ENCODE measurements at regions not wholly inside any gene's neighbourhood (a gene's known extent, or its start where the extent isn't known, plus 50 kb on each side); places are given as distances from the start of the nearest gene placed in this dataset.

- 0 to 57% (median 25%) methylated on average over 1 of the region's 1 CpG; no CpG with 5 or more reads in 1 of the 10 experiments for WGBS, 10 experiments
- in situ Hi-C loops (cut with MboI; ENCODE audit: low pct_unique_long_range_greater_than_20kb in 2 of 9, low sequenced_read_pairs in 9 of 9, unreplicated experiment in 9 of 9) = no loop called here
- Histone ChIP-seq H3K4me3 (no peak overlapping the region), H3K4me1 (replicated peaks in 1 of 2) (no peaks in the 10 kb centered on the region), H3K27ac (no peak overlapping the region)
- ATAC-seq (replicated peaks in 6 of 8) = no peak
Observed at GRCh38 chr5:111945535-111945934, 188.5 kb upstream of the NREP start.

GRCh38 chr5:111942661-111943401 lies 185.8 kb upstream of the NREP start:
- no peaks in the 10 kb centered on the region for H3K4me1 ChIP-seq (replicated peaks in 1 of 2)
- WGBS, 10 experiments = 0 to 100% (median 86%) methylated on average over 1 of the region's 1 CpG; no CpG with 5 or more reads in 5 of the 10 experiments
- peak in 3 of 8 experiments; percentile 38 to 94 (median 40) for ATAC-seq (replicated peaks in 6 of 8)
- H3K27ac ChIP-seq = no peak overlapping the region
- in situ Hi-C loops (cut with MboI; ENCODE audit: low pct_unique_long_range_greater_than_20kb in 2 of 9, low sequenced_read_pairs in 9 of 9, unreplicated experiment in 9 of 9) = no loop called here
- no peak overlapping the region for H3K4me3 ChIP-seq

- H3K27ac ChIP-seq = no peak overlapping the region
- 49 to 100% (median 77%) methylated on average over 2 to 4 of the region's 4 CpGs for WGBS, 10 experiments
- no peak overlapping the region for H3K4me3 ChIP-seq
- no peak for ATAC-seq (replicated peaks in 6 of 8)
- H3K4me1 ChIP-seq (replicated peaks in 1 of 2) = no peaks in the 10 kb centered on the region
- in situ Hi-C loops (cut with MboI; ENCODE audit: low pct_unique_long_range_greater_than_20kb in 2 of 9, low sequenced_read_pairs in 9 of 9, unreplicated experiment in 9 of 9) = no loop called here
Observed at GRCh38 chr5:111942201-111942600, 185.2 kb upstream of the NREP start.

- in situ Hi-C loops (cut with MboI; ENCODE audit: low pct_unique_long_range_greater_than_20kb in 2 of 9, low sequenced_read_pairs in 9 of 9, unreplicated experiment in 9 of 9) = no loop called here
- Histone ChIP-seq H3K27ac (no peak overlapping the region), H3K4me3 (no peak overlapping the region), H3K4me1 (replicated peaks in 1 of 2) (no peaks in the 10 kb centered on the region)
- 6 to 86% (median 65%) methylated on average over 1 to 2 of the region's 2 CpGs; no CpG with 5 or more reads in 1 of the 10 experiments for WGBS, 10 experiments
- ATAC-seq (replicated peaks in 6 of 8) = no peak
Observed at GRCh38 chr5:111937094-111937493, 180.1 kb upstream of the NREP start.

- in situ Hi-C loops (cut with MboI; ENCODE audit: low pct_unique_long_range_greater_than_20kb in 2 of 9, low sequenced_read_pairs in 9 of 9, unreplicated experiment in 9 of 9) = no loop called here
- 40 to 100% (median 78%) methylated on average over 1 to 3 of the region's 3 CpGs; no CpG with 5 or more reads in 4 of the 10 experiments for WGBS, 10 experiments
- H3K4me3 ChIP-seq = no peak overlapping the region
- H3K4me1 ChIP-seq (replicated peaks in 1 of 2) = no peaks in the 10 kb centered on the region
- no peak overlapping the region for H3K27ac ChIP-seq
- peak in 1 of 8 experiments; percentile 42 for ATAC-seq (replicated peaks in 6 of 8)
Observed at GRCh38 chr5:111935835-111936234, 178.8 kb upstream of the NREP start.

- Histone ChIP-seq H3K4me1 (replicated peaks in 1 of 2) (no peaks in the 10 kb centered on the region), H3K4me3 (no peak overlapping the region), H3K27ac (no peak overlapping the region)
- in situ Hi-C loops (cut with MboI; ENCODE audit: low pct_unique_long_range_greater_than_20kb in 2 of 9, low sequenced_read_pairs in 9 of 9, unreplicated experiment in 9 of 9) = no loop called here
- WGBS, 10 experiments = 33 to 100% (median 100%) methylated on average over 1 of the region's 1 CpG; no CpG with 5 or more reads in 3 of the 10 experiments
- no peak for ATAC-seq (replicated peaks in 6 of 8)
Observed at GRCh38 chr5:111935009-111935408, 178.0 kb upstream of the NREP start.

GRCh38 chr5:111934511-111934910 lies 177.5 kb upstream of the NREP start:
- WGBS, 10 experiments = 80 to 100% (median 88%) methylated on average over 1 to 2 of the region's 2 CpGs; no CpG with 5 or more reads in 4 of the 10 experiments
- no peak for ATAC-seq (replicated peaks in 6 of 8)
- Histone ChIP-seq H3K4me1 (replicated peaks in 1 of 2) (no peaks in the 10 kb centered on the region), H3K4me3 (no peak overlapping the region), H3K27ac (no peak overlapping the region)
- in situ Hi-C loops (cut with MboI; ENCODE audit: low pct_unique_long_range_greater_than_20kb in 2 of 9, low sequenced_read_pairs in 9 of 9, unreplicated experiment in 9 of 9) = no loop called here

- 0 to 91% (median 65%) methylated on average over 1 to 2 of the region's 2 CpGs; no CpG with 5 or more reads in 2 of the 10 experiments for WGBS, 10 experiments
- Histone ChIP-seq H3K27ac (no peak overlapping the region), H3K4me1 (replicated peaks in 1 of 2) (no peaks in the 10 kb centered on the region), H3K4me3 (no peak overlapping the region)
- in situ Hi-C loops (cut with MboI; ENCODE audit: low pct_unique_long_range_greater_than_20kb in 2 of 9, low sequenced_read_pairs in 9 of 9, unreplicated experiment in 9 of 9) = no loop called here
- no peak for ATAC-seq (replicated peaks in 6 of 8)
Observed at GRCh38 chr5:111933086-111933485, 176.1 kb upstream of the NREP start.

GRCh38 chr5:111932628-111933027 lies 175.6 kb upstream of the NREP start:
- WGBS, 10 experiments = 0 to 100% (median 76%) methylated on average over 1 to 5 of the region's 5 CpGs; no CpG with 5 or more reads in 1 of the 10 experiments
- in situ Hi-C loops (cut with MboI; ENCODE audit: low pct_unique_long_range_greater_than_20kb in 2 of 9, low sequenced_read_pairs in 9 of 9, unreplicated experiment in 9 of 9) = no loop called here
- no peak overlapping the region for H3K4me3 ChIP-seq
- no peak overlapping the region for H3K27ac ChIP-seq
- no peaks in the 10 kb centered on the region for H3K4me1 ChIP-seq (replicated peaks in 1 of 2)
- ATAC-seq (replicated peaks in 6 of 8) = peak in 2 of 8 experiments; percentile 7 to 15

- no peak overlapping the region for H3K4me3 ChIP-seq
- in situ Hi-C loops (cut with MboI; ENCODE audit: low pct_unique_long_range_greater_than_20kb in 2 of 9, low sequenced_read_pairs in 9 of 9, unreplicated experiment in 9 of 9) = no loop called here
- ATAC-seq (replicated peaks in 6 of 8) = peak in 3 of 8 experiments; percentile 77 to 82 (median 79)
- no peak overlapping the region for H3K27ac ChIP-seq
- H3K4me1 ChIP-seq (replicated peaks in 1 of 2) = no peaks in the 10 kb centered on the region
Observed at GRCh38 chr5:111932199-111932598, 175.2 kb upstream of the NREP start.

GRCh38 chr5:111931655-111932054 lies 174.7 kb upstream of the NREP start:
- in situ Hi-C loops (cut with MboI; ENCODE audit: low pct_unique_long_range_greater_than_20kb in 2 of 9, low sequenced_read_pairs in 9 of 9, unreplicated experiment in 9 of 9) = no loop called here
- WGBS, 10 experiments = 50 to 100% (median 93%) methylated on average over 1 to 2 of the region's 2 CpGs
- H3K27ac ChIP-seq = no peak overlapping the region
- no peak overlapping the region for H3K4me3 ChIP-seq
- no peak for ATAC-seq (replicated peaks in 6 of 8)
- H3K4me1 ChIP-seq (replicated peaks in 1 of 2) = no peaks in the 10 kb centered on the region

- no peak overlapping the region for H3K27ac ChIP-seq
- no peak overlapping the region for H3K4me3 ChIP-seq
- WGBS, 10 experiments = 20 to 83% (median 66%) methylated on average over 1 to 2 of the region's 2 CpGs; no CpG with 5 or more reads in 4 of the 10 experiments
- in situ Hi-C loops (cut with MboI; ENCODE audit: low pct_unique_long_range_greater_than_20kb in 2 of 9, low sequenced_read_pairs in 9 of 9, unreplicated experiment in 9 of 9) = no loop called here
- no peaks in the 10 kb centered on the region for H3K4me1 ChIP-seq (replicated peaks in 1 of 2)
- peak in 2 of 8 experiments; percentile 34 to 46 for ATAC-seq (replicated peaks in 6 of 8)
Observed at GRCh38 chr5:111930905-111931461, 174.0 kb upstream of the NREP start.

GRCh38 chr5:111930449-111930848 lies 173.5 kb upstream of the NREP start:
- whole genome bisulfite sequencing, 10 experiments = 60 to 100% (median 82%) methylated on average over 1 of the region's 1 CpG; no CpG with 5 or more reads in 4 of the 10 experiments
- Histone ChIP-seq H3K4me3 (no peak overlapping the region), H3K27ac (no peak overlapping the region), H3K4me1 (replicated peaks in 1 of 2) (no peaks in the 10 kb centered on the region)
- in situ Hi-C loops (cut with MboI; ENCODE audit: low pct_unique_long_range_greater_than_20kb in 2 of 9, low sequenced_read_pairs in 9 of 9, unreplicated experiment in 9 of 9) = no loop called here
- ATAC-seq (replicated peaks in 6 of 8) = peak in 2 of 8 experiments; percentile 29 to 32
